Loucy (cell line): ENCODE measurements at regions not wholly inside any gene's neighbourhood (a gene's known extent, or its start where the extent isn't known, plus 50 kb on each side); places are given as distances from the start of the nearest gene placed in this dataset.

Experiments used
- H2AFZ ChIP-seq: fragments of 200-600 bp; sonication (generic); 2 replicates; pipeline ENCODE4 v1.6.0; 2016; ENCODE audit warnings: antibody characterized with exemption, mild to moderate bottlenecking, low read length, moderate library complexity
- H3F3A ChIP-seq: fragments of 200-600 bp; 2 replicates; pipeline ENCODE4 v1.6.0; 2016; ENCODE audit warnings: antibody characterized with exemption, low read depth, mild to moderate bottlenecking
- H3K27me3 ChIP-seq: fragments of 200-600 bp; sonication (generic); 2 replicates; pipeline ENCODE4 v1.6.1; 2014; ENCODE audit warnings: low read length, mild to moderate bottlenecking; ENCODE audit not compliant: insufficient read depth, poor library complexity, severe bottlenecking
- H3K36me3 ChIP-seq: fragments of 200-600 bp; sonication (generic); 2 replicates; pipeline ENCODE4 v1.6.1; 2016; ENCODE audit warnings: low read length; ENCODE audit not compliant: insufficient read depth
- H3K4me1 ChIP-seq: fragments of 200-600 bp; sonication (generic); 2 replicates; pipeline ENCODE4 v1.5.1; 2014; ENCODE audit warnings: low read length, mild to moderate bottlenecking; ENCODE audit not compliant: insufficient read depth, poor library complexity, severe bottlenecking
- H3K4me2 ChIP-seq: fragments of 200-600 bp; sonication (generic); 2 replicates; pipeline ENCODE4 v1.6.0; 2014; ENCODE audit warnings: antibody characterized with exemption, low read length, low read depth, mild to moderate bottlenecking; ENCODE audit not compliant: poor library complexity, severe bottlenecking
- H3K4me3 ChIP-seq: fragments of 200-600 bp; sonication (generic); 2 replicates; pipeline ENCODE4 v1.5.1; 2014; ENCODE audit warnings: low read length, mild to moderate bottlenecking, mixed read lengths; ENCODE audit not compliant: poor library complexity, severe bottlenecking
- H3K79me2 ChIP-seq: fragments of 200-600 bp; sonication (generic); 2 replicates; pipeline ENCODE4 v1.6.1; 2014; ENCODE audit warnings: low read length; ENCODE audit not compliant: insufficient read depth
- H3K9ac ChIP-seq: fragments of 200-600 bp; sonication (generic); 2 replicates; pipeline ENCODE4 v1.6.0; 2014; ENCODE audit warnings: mild to moderate bottlenecking, low read depth, low read length, moderate library complexity; ENCODE audit not compliant: poor library complexity, severe bottlenecking
- H3K9me2 ChIP-seq: fragments of 200-600 bp; sonication (generic); replicated peaks from 2 replicates; pipeline ENCODE4 v1.6.1; 2016; ENCODE audit warnings: low read depth, low read length, mixed read lengths
- H3K9me3 ChIP-seq: fragments of 200-600 bp; sonication (generic); 2 replicates; pipeline ENCODE4 v1.6.1; 2014; ENCODE audit warnings: mild to moderate bottlenecking, antibody characterized with exemption, low read length, low read depth; ENCODE audit not compliant: insufficient read depth
- H4K20me1 ChIP-seq: fragments of 200-600 bp; sonication (generic); 2 replicates; pipeline ENCODE4 v1.6.0; 2014; ENCODE audit warnings: antibody characterized with exemption, low read length, mild to moderate bottlenecking; ENCODE audit not compliant: insufficient read depth, poor library complexity, severe bottlenecking
- EZH2phosphoT487 ChIP-seq: fragments of 200-600 bp; IDR thresholded peaks from 2 replicates; pipeline ENCODE4 v1.6.1; 2018; ENCODE audit warnings: antibody characterized with exemption, mild to moderate bottlenecking, moderate library complexity, borderline replicate concordance
- TF ChIP-seq, protein P1 (sequence below): fragments of 200-600 bp; sonication (generic); conservative IDR thresholded peaks from 2 replicates; pipeline ENCODE4 v1.5.1; 2014; ENCODE audit warnings: mild to moderate bottlenecking, antibody characterized with exemption, low read length

DNA sequence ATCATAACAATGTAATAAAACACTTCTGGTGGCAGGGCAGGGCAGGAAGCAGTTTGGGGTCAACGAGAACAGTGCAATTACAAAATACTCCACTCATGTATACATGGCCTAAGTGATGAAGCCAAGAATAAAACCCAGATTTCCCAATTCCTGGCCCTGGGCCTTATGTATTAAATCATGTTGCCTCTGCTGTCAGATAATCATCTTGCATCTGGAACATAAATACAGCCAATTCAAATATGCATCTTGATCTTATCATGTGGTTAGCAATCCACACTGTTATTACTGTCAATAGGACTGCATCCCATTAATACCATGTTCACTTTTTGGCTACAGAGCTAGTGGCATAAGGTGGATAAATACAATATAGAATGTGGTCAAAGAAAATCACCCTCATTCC lies 186.5 kb upstream of the SLC25A13 start:
- H3K27me3 ChIP-seq, result no peaks in the 10 kb centered on the region
- H3K9me2 ChIP-seq, result no peaks in the 10 kb centered on the region
- no peak overlapping the region for H3K4me3 ChIP-seq
- no peaks in the 10 kb centered on the region for H3K4me1 ChIP-seq
- no peaks in the 10 kb centered on the region for H3K9me3 ChIP-seq
- H3K36me3 ChIP-seq, result no peaks in the 10 kb centered on the region
- no peaks in the 10 kb centered on the region for H3K79me2 ChIP-seq
- H4K20me1 ChIP-seq, result no peaks in the 10 kb centered on the region
- TF ChIP-seq, protein P1, sequence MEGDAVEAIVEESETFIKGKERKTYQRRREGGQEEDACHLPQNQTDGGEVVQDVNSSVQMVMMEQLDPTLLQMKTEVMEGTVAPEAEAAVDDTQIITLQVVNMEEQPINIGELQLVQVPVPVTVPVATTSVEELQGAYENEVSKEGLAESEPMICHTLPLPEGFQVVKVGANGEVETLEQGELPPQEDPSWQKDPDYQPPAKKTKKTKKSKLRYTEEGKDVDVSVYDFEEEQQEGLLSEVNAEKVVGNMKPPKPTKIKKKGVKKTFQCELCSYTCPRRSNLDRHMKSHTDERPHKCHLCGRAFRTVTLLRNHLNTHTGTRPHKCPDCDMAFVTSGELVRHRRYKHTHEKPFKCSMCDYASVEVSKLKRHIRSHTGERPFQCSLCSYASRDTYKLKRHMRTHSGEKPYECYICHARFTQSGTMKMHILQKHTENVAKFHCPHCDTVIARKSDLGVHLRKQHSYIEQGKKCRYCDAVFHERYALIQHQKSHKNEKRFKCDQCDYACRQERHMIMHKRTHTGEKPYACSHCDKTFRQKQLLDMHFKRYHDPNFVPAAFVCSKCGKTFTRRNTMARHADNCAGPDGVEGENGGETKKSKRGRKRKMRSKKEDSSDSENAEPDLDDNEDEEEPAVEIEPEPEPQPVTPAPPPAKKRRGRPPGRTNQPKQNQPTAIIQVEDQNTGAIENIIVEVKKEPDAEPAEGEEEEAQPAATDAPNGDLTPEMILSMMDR, result no peak
- no peak for TF ChIP-seq EZH2phosphoT487
- H3F3A ChIP-seq, result no peaks in the 10 kb centered on the region
- H3K4me2 ChIP-seq, result no peak overlapping the region
- no peak overlapping the region for H3K9ac ChIP-seq
- no peak overlapping the region for H2AFZ ChIP-seq

DNA sequence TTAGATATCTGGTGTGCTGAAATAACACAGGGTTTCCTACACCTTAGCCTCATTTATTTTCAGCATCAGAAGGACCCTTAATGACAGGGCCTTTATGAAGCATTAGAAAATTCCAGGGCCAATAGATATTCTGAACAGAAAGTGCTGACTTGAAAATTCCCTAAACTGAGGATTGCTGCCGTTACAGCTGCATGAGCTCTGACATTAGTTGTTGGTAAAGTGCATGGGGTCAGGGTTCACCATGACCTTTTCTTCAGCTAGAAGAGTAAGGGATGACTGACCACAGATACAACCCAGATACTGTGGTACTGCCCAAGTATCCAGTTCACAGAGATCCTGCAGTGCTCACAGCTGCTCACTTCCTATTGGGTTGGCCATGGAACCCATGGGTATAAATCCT lies 181.7 kb upstream of the SLC25A13 start:
- no peaks in the 10 kb centered on the region for H4K20me1 ChIP-seq
- no peaks in the 10 kb centered on the region for H3K9me2 ChIP-seq
- H3K4me3 ChIP-seq, result no peak overlapping the region
- no peaks in the 10 kb centered on the region for H3K4me1 ChIP-seq
- H3K9me3 ChIP-seq, result no peaks in the 10 kb centered on the region
- TF ChIP-seq, protein P1, result no peak
- no peaks in the 10 kb centered on the region for H3K79me2 ChIP-seq
- H3F3A ChIP-seq, result no peaks in the 10 kb centered on the region
- no peak overlapping the region for H3K9ac ChIP-seq
- no peaks in the 10 kb centered on the region for H3K27me3 ChIP-seq
- no peak overlapping the region for H2AFZ ChIP-seq
- no peak overlapping the region for H3K4me2 ChIP-seq
- no peaks in the 10 kb centered on the region for H3K36me3 ChIP-seq

DNA sequence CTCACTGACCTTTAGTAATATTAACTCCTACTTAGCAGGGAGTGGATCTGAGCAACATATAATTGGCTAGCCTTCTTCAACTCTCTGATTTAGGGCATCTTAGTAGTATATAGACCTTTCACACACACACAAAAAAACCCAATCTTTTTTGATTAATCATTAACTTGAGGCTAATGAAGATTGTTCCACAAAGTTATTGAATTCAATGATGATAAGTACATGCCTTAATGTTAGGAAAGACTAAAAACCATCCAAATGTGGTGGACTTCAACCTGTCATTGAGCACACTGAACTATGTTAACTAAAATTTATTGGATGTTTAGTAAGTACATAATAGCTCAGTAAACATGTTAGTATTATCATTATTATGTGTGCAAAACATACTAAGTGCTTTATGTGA lies 179.4 kb upstream of the SLC25A13 start:
- no peaks in the 10 kb centered on the region for H3K9me3 ChIP-seq
- H3K4me1 ChIP-seq, result no peaks in the 10 kb centered on the region
- no peak overlapping the region for H2AFZ ChIP-seq
- no peak for TF ChIP-seq EZH2phosphoT487
- TF ChIP-seq, protein P1, result no peak
- H3K27me3 ChIP-seq, result no peaks in the 10 kb centered on the region
- no peaks in the 10 kb centered on the region for H3K9me2 ChIP-seq
- no peak overlapping the region for H3K4me3 ChIP-seq
- no peaks in the 10 kb centered on the region for H3F3A ChIP-seq
- no peak overlapping the region for H3K9ac ChIP-seq
- no peaks in the 10 kb centered on the region for H4K20me1 ChIP-seq
- no peaks in the 10 kb centered on the region for H3K36me3 ChIP-seq
- H3K4me2 ChIP-seq, result no peak overlapping the region
- H3K79me2 ChIP-seq, result no peaks in the 10 kb centered on the region
